ENCODE measurements at regions not wholly inside any gene's neighbourhood (a gene's known extent, or its start where the extent isn't known, plus 50 kb on each side); places are given as distances from the start of the nearest gene placed in this dataset.

GRCh38 chr5:156197042-156197635 lies 129.8 kb upstream of the SGCD start:
- Histone ChIP-seq H3K27ac (ENCODE audit: low read length) (no peak overlapping the region), H3K9me3 (ENCODE audit: control insufficient read depth, insufficient read depth, low read depth, low read length) (no peaks in the 10 kb centered on the region), H3K4me3 (ENCODE audit: low read depth in 2 of 2, low read length in 2 of 2) (no peak overlapping the region), H3K4me1 (ENCODE audit: control insufficient read depth, insufficient read depth, low read length) (no peaks in the 10 kb centered on the region), H3K27me3 (ENCODE audit: control insufficient read depth, insufficient read depth, low read length) (no peaks in the 10 kb centered on the region), H3K36me3 (ENCODE audit: control insufficient read depth, insufficient read depth, low read length) (no peaks in the 10 kb centered on the region)
- ATAC-seq (no peak), DNase-seq (ENCODE audit: low read depth, low spot score) (no peak)
- intact Hi-C loops (cut with micrococcal nuclease; ENCODE audit: unreplicated experiment) (no loop called here), in situ Hi-C loops (cut with HindIII; ENCODE audit: low pct_unique_long_range_greater_than_20kb, low sequenced_read_pairs) (no loop called here)
- no TSS peak for BruUV-seq (replicated peaks)
- CTCF ChIA-PET, result no interaction called here
- POLR2A ChIA-PET, result no interaction called here
- TF ChIP-seq SIN3A (IDR thresholded peaks at IDR 0.05; ENCODE audit: borderline replicate concordance, insufficient read depth, low read depth, low read length) (no peak), TCF7L2 (IDR thresholded peaks at IDR 0.05; ENCODE audit: low read depth, low read length) (no peak), CTCF (IDR thresholded peaks at IDR 0.05) (no peak), POLR2AphosphoS5 (IDR thresholded peaks at IDR 0.05; ENCODE audit: low read depth, low read length) (no peak), REST (IDR thresholded peaks at IDR 0.05; ENCODE audit: insufficient read depth in 1 of 2, low read depth in 2 of 2, low read length in 1 of 2) (no peak)

- H3K27ac ChIP-seq (ENCODE audit: low read length), result no peak overlapping the region
- no peak for TF ChIP-seq REST (IDR thresholded peaks at IDR 0.05; ENCODE audit: insufficient read depth in 1 of 2, low read depth in 2 of 2, low read length in 1 of 2)
- ChIA-PET CTCF (no interaction called here), POLR2A (no interaction called here)
- no peaks in the 10 kb centered on the region for H3K4me1 ChIP-seq (ENCODE audit: control insufficient read depth, insufficient read depth, low read length)
- no peaks in the 10 kb centered on the region for H3K27me3 ChIP-seq (ENCODE audit: control insufficient read depth, insufficient read depth, low read length)
- BruUV-seq (replicated peaks), result no TSS peak
- ATAC-seq (no peak), DNase-seq (ENCODE audit: low read depth, low spot score) (no peak)
- intact Hi-C loops (cut with micrococcal nuclease; ENCODE audit: unreplicated experiment), result no loop called here
- in situ Hi-C loops (cut with HindIII; ENCODE audit: low pct_unique_long_range_greater_than_20kb, low sequenced_read_pairs), result no loop called here
- H3K36me3 ChIP-seq (ENCODE audit: control insufficient read depth, insufficient read depth, low read length), result no peaks in the 10 kb centered on the region
- no peak overlapping the region for H3K4me3 ChIP-seq (ENCODE audit: low read depth in 2 of 2, low read length in 2 of 2)
- no peaks in the 10 kb centered on the region for H3K9me3 ChIP-seq (ENCODE audit: control insufficient read depth, insufficient read depth, low read depth, low read length)
Observed at GRCh38 chr5:156199045-156199444, 127.9 kb upstream of the SGCD start.
